PFSK-1 (cell line): ENCODE measurements at regions not wholly inside any gene's neighbourhood (a gene's known extent, or its start where the extent isn't known, plus 50 kb on each side); places are given as distances from the start of the nearest gene placed in this dataset.

Experiments used
- TAF1 ChIP-seq: IDR thresholded peaks from 2 replicates; pipeline ENCODE4 v1.6.1; 2012; ENCODE audit warnings: low read length, control low read depth, borderline replicate concordance; ENCODE audit not compliant: insufficient read depth
- TF ChIP-seq, protein P1 (sequence below), 2 experiments: IDR thresholded peaks; 2 replicates each; pipeline versions ENCODE4 v1.6.1 to v1.8.0; 2011 to 2012; ENCODE audit warnings: low read depth in 2 of 2, low read length in 2 of 2, control low read depth in 1 of 2, inconsistent platforms in 1 of 2, mild to moderate bottlenecking in 1 of 2, moderate library complexity in 1 of 2; ENCODE audit not compliant: insufficient read depth in 1 of 2

- TF ChIP-seq, protein P1, sequence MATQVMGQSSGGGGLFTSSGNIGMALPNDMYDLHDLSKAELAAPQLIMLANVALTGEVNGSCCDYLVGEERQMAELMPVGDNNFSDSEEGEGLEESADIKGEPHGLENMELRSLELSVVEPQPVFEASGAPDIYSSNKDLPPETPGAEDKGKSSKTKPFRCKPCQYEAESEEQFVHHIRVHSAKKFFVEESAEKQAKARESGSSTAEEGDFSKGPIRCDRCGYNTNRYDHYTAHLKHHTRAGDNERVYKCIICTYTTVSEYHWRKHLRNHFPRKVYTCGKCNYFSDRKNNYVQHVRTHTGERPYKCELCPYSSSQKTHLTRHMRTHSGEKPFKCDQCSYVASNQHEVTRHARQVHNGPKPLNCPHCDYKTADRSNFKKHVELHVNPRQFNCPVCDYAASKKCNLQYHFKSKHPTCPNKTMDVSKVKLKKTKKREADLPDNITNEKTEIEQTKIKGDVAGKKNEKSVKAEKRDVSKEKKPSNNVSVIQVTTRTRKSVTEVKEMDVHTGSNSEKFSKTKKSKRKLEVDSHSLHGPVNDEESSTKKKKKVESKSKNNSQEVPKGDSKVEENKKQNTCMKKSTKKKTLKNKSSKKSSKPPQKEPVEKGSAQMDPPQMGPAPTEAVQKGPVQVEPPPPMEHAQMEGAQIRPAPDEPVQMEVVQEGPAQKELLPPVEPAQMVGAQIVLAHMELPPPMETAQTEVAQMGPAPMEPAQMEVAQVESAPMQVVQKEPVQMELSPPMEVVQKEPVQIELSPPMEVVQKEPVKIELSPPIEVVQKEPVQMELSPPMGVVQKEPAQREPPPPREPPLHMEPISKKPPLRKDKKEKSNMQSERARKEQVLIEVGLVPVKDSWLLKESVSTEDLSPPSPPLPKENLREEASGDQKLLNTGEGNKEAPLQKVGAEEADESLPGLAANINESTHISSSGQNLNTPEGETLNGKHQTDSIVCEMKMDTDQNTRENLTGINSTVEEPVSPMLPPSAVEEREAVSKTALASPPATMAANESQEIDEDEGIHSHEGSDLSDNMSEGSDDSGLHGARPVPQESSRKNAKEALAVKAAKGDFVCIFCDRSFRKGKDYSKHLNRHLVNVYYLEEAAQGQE (IDR thresholded peaks at IDR 0.05; ENCODE audit: insufficient read depth in 1 of 2, low read depth in 2 of 2, low read length in 2 of 2), result no peak
- TF ChIP-seq TAF1, result no peak
Measured at GRCh38 chr5:5685737-5686136, 263.3 kb downstream of the ICE1 start.
